ENCODE measurements at regions not wholly inside any gene's neighbourhood (a gene's known extent, or its start where the extent isn't known, plus 50 kb on each side); places are given as distances from the start of the nearest gene placed in this dataset.

DNA sequence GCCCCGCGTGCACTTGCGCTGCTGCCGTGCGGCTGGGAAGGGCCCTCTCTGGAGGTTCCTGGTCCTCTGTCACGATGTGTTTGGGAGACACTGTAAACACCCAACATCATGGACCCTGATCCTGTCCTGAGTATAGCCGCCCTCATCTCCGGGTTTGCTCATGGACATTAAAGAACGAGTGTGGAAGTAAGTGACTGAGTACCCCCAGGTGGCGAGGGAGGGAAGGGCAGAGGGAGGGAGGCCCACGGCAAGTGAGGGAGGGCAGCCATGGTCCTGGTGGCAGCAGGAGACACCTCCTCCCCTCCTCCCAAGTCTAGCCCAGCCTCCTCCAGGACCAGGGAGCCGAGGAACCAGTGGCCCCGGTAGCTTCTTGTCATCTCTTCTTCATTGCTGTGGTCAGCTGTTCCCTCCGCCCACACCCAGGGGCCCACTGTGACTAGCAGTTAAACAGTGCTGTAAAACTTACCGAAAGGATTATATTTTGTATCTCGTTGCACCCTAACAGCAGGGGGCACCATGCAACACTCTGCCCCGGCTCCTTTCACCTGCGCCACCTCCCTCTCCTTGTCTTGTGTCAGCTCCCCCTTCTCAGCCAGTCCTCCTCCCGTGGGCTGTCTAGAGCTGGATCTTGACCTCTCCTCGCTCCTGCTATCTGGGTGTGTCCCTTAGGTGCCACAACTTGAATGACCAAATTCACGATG, 566.5 kb upstream of the B3GAT1 start:
- TF ChIP-seq POLR2AphosphoS5 (IDR thresholded peaks at IDR 0.05) (no peak), CTCF (IDR thresholded peaks at IDR 0.05) (no peak), EP300 (IDR thresholded peaks at IDR 0.05) (no peak), POLR2A (IDR thresholded peaks at IDR 0.05) (no peak)
